NOMO-1 (cell line): ENCODE measurements at regions not wholly inside any gene's neighbourhood (a gene's known extent, or its start where the extent isn't known, plus 50 kb on each side); places are given as distances from the start of the nearest gene placed in this dataset.
"Not testable (repeated sequence)": the region's sequence is repeated elsewhere in the genome, so short reads cannot be mapped to it uniquely, and the experiment has no call there.

ENCODE experiments used
- DNase-seq, 2 experiments: peaks; one replicate each; lab custom pipeline; 2025; ENCODE audit not compliant: unreplicated experiment in 2 of 2; lab: John Stamatoyannopoulos, UW

GRCh38 chr1:117753232-117753631 lies 147.4 kb downstream of the TENT5C start:
- no peak for DNase-seq

- DNase-seq, result peak; percentile 24 to 58
These were observed 147.8 kb downstream of the TENT5C start for GRCh38 chr1:117753652-117754051.

DNA sequence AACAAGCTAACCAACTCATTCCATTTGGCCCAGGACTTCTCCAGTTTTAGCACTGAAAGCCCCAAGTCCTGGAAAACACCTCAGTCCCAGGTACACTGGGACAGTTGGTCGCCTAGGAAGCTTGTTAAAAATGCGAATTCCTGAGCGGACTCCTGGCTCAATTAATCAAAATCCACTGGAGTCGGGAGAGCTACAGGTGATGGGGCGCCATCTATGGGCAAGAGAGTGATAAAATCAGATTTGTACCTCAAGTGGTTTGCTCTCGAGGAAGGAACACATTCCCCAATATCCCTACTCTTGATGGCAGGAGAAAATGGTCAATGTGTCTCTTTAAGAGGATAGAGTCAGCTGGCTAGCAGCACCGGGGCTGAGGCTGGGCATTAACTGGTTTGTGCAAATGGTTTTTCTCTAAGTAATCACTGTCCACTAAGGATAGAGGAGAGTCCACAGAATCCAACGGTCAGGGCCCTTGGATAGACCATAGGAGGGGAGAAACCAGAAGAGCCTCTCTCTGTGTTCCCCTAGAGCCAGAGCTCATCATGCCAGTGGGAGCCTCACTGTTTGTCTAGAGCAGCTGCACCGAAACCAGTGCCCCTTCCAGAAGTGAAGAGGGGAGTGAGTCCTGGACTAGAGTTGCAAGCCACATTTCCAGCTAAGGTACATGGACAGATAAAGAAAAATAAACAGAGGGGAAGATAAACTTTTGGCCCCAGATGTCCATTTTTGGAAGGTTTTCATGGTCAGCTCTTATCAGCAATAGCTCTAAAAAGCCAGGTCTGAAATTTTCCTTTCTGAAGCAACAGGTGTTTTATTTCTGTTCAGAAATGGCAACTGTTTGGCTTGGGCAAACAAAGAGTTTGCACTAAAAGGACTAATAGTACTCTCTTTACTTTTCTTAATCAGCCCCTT lies 148.5 kb downstream of the TENT5C start:
- DNase-seq, result peak; percentile 3 to 39

DNA sequence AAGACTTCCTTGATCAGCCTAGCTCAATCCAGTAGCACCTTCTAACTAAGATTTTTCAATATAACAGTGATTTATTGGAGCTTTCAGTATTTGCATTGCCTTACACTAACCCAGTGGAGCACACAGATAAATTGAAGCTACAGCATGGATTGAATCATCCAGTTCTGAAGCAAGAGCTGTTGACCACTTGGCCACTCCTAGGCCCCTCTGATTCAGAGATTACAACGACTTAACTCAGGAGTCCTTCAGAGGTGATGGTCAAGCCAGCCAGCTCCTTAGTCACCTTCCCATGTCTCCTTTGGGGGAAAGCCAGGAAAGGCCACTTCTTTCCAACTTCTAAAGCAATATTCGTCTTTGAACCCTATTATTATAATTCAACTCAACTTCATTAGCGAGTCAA lies 151.8 kb downstream of the TENT5C start:
- no peak for DNase-seq

- DNase-seq, result peak; percentile 60 to 63
These were observed 152.8 kb downstream of the TENT5C start for GRCh38 chr1:117758444-117759316.

- DNase-seq, result no peak
These were observed 153.7 kb downstream of the TENT5C start for GRCh38 chr1:117759535-117759934.

DNA sequence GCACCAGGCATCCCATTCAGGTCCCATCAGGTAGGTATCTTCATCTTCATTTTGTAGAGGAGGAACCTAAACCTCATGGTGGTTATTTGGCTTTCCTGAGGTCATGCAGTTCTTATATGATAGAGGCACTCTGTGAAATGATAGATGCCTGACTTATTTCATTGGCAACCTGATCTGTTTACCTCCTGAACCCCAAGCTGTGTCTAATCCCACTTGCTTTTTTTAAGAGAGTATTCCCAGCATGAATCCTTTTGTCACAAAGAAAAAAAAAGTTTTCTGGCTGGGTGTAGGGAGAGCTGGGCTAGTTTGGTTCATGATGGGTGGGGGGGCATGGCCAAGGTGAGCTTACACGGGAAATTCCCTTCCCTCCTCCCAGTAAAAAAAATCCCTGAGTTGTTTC lies 154.2 kb downstream of the TENT5C start:
- DNase-seq, result no peak

DNA sequence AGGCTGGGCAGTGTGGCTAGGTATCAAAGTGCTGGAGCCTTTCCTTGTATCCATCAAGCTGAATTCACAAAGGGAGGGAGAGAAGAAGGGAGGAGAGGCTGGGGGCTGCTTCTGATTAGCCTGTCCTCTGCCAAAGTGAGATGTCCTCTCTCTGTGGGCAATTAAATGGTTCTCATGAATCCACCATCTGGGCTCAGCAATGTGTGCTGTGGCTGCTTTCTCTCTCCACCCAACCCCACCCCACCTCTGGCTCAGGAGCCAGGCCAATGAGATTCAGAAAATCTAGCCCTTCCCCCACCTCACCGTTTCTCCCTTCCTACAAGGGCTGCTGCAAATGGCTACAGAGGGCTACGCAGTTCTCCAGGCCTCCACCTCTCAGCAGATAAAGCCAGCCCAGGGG lies 154.6 kb downstream of the TENT5C start:
- no peak for DNase-seq

DNA sequence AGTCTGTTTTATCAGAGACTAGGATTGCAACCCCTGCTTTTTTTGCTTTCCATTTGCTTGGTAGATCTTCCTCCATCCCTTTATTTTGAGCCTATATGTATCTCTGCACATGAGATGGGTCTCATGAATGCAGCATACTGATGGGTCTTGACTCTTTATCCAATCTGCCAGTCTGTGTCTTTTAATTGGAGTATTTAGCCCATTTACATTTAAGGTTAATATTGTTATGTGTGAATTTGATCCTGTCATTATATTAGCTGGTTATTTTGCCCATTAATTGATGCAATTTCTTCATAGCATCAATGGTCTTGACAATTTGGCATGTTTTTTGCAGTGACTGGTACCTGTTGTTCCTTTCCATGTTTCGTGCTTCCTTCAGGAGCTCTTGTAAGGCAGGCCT lies 161.7 kb downstream of the GDAP2 start:
- DNase-seq, result not testable (repeated sequence)

DNA sequence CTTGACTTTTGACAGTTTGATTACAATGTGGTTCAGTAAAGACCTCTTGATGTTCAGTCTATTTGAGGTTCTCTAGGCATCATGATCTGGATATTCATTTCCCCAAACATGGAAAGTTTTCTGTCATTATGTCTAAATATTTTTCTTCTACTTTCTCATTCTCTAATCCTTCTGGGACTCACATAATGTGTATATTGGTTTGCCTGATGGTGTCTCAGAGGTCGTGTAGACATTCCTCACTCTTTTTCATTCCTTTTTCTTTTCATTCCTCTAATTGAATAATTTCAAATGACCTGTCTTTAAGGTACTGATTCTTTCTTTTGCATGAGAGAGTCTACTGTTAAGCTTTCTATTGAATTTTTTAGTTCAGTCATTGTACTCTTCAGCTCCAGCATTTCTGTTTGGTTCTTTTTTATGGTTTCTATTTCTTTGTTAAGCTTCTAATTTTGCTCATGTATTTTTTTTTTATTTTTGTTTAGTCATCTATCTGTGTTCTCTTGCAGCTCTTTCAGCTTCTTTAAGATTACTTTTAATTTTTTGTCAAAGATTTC lies 158.4 kb downstream of the GDAP2 start:
- no peak for DNase-seq

DNA sequence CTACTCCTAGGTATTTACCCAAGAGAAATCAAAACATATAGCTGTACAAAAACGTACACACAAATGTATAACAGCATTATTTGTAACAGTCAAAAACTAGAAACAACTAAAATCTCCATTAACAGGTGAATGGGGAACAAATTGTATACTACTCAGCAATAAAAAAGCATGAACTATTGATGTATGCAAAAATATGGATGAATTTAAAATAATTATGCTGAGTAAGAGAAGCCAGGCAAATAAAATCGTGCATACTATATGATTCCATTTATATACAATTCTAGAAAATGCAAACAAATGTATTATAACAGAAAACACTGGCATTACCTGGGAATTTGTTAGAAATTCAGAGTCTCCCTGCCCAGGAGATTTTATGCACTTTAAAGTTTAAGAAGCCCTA lies 150.1 kb downstream of the GDAP2 start:
- DNase-seq, result no peak

DNA sequence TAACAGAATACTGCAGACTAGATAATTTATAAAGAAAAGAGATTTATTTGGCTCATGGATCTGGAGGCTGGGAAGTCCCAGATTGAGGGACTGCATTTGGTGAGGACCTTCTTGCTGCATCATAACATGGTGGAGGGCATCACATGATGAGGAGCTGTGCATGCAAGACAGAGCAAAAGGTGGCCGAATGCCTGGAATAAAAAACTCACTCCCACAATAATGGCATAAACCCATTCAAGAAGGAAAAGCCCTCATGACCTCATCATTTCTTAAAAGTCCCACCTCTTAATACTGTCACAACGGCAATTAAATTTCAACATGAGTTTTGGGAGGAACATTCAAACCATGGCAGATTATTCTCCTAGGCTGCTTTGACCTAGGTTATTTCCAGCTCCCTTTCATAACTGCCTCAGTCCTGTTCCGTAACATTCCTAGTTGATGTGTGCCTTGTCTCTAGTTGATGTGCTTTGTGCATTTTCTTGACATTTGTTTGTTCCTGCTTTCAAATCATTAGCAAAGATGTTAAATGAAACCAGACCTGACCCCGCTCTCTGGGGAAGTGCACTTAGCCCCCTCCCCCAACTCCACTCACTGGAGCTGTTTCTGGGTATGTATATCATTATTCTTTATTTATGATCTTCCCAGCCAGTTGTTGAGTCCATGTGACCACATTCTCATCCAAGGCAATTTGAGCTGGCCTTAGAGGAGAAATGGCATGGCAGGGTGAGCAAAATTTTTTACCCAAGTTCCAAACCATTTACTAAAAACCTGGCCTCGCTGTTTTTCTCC lies 148.5 kb downstream of the GDAP2 start:
- DNase-seq, result no peak

GRCh38 chr1:117782056-117782455 lies 147.4 kb downstream of the GDAP2 start:
- no peak for DNase-seq

DNA sequence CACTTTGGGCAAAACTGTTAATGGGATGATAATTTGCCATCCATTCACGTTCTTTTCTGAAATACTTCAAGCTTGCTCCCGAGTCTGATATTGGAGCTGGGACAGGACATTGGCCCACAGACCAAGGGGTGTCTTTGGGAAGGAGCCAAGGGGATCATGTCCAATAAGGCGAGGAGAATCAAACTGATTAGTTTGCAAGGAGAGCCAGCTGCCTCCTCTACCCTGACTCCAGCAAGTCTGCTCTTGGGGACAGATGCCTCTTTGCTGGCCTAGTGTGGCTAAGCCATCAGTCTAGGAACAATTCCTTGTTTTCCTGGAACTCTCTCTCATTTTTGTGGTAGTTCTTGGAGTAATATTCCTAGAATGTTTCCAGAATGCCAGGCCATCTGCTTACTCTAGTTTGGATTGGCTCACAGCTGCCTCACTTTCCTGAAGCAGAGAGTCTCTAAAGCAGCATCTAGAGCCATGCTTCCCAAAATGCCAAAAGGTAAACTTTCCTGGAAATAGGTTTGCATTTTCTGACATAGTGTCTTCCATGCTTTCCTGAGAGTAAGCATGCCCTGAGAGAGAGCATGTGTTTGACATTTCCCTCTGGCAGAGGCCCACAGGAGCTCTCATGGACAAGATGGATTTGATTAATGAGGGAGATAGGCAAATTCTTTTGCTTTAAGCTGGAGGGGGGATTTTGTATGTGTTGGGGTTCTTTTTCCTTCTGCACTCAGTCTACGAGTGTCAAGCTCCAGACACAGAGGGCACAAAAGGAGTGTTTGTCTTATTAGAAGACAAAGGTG lies 145.6 kb downstream of the GDAP2 start:
- DNase-seq, result no peak

DNA sequence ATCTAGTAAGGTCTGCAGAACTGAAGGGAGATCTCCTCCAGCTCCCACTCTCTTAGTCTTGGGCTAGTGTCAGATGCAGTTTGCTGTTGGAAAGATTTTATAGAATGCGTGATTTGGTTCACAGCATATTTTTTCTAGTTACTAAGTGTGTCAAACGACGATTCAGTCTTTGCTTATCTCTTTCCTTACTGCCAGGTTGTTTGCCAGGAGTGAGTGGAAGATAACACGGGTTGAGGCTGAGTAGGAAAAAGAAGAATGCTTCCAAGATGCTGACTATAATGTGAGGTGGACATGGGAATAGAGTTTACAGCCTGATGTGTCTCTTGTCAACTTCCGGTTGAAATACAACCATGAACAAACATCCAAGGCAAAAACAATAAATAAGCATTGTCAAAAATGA lies 141.4 kb downstream of the GDAP2 start:
- DNase-seq, result no peak

- DNase-seq, result no peak
These were observed 136.0 kb downstream of the GDAP2 start for GRCh38 chr1:117793413-117793812.

DNA sequence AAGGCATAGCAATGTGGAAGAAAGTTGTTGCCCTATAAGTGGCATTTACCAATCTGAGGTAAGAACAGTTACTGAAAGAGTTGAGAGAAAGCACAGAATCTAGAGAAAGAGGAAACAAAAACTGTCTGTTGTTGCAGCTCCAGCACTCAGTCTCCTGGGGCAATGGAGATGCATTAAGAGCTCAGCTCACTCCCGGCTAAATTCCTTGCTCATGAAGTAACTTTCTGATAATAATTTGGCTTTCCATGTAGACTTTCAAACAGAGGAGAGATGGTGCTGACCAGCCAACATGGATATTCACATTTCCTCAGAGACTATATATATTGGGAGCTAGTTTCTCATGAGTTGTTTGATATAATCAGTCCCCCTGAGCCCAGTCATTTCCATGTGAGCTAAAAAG lies 135.3 kb downstream of the GDAP2 start:
- no peak for DNase-seq

- DNase-seq, result no peak
These were observed 134.2 kb downstream of the GDAP2 start for GRCh38 chr1:117795190-117795589.

GRCh38 chr1:117795792-117796191 lies 133.6 kb downstream of the GDAP2 start:
- DNase-seq, result no peak

DNA sequence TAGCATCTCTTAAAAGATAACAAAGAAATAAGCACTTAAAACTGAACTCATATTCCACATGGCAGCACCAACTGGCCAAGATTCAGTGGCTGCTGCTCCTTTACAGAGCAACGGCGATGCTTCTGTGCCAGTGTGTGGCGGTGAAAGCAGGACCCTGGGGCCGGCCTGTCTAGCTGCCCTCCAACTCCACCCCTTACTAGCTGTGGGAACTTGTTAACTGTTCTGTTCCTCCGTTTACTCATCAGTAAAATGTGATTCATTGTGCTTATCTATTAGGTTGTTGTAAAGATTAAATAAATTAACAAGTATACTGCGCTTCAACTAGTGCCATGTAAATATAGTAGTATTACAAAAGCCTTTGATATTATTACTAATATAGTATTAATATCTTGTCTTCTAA lies 133.2 kb downstream of the GDAP2 start:
- no peak for DNase-seq
